ENCODE measurements at regions not wholly inside any gene's neighbourhood (a gene's known extent, or its start where the extent isn't known, plus 50 kb on each side); places are given as distances from the start of the nearest gene placed in this dataset.
A peak's percentile ranks its signal among the peaks of the same experiment; 100 is the strongest.

GRCh38 chr2:9739531-9739964, 103.7 kb upstream of the TAF1B start:
- peak; percentile 73 for DNase-seq

GRCh38 chr2:9740382-9741073, 102.7 kb upstream of the TAF1B start:
- DNase-seq, result no peak

DNA sequence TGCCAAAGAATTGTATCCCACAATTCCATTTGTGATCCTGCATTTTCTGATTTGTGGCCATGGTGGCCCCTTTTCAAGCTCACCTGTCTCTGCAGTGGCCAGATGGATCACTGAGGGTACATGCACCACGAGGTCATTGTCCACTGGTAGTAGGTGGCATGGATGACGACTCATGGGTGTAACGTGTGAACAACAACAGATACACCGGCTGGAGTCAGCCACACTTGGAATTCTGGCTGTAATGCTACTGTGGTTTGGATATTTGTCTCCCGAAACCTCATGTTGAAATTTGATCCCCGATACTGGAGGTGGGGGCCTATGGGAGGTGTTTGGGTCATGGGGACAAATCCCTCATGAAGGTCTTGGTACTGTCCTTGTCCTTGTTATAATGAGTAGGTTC, 102.2 kb upstream of the TAF1B start:
- no peak for DNase-seq

GRCh38 chr2:9742601-9743000, 100.7 kb upstream of the TAF1B start:
- DNase-seq, result no peak

DNA sequence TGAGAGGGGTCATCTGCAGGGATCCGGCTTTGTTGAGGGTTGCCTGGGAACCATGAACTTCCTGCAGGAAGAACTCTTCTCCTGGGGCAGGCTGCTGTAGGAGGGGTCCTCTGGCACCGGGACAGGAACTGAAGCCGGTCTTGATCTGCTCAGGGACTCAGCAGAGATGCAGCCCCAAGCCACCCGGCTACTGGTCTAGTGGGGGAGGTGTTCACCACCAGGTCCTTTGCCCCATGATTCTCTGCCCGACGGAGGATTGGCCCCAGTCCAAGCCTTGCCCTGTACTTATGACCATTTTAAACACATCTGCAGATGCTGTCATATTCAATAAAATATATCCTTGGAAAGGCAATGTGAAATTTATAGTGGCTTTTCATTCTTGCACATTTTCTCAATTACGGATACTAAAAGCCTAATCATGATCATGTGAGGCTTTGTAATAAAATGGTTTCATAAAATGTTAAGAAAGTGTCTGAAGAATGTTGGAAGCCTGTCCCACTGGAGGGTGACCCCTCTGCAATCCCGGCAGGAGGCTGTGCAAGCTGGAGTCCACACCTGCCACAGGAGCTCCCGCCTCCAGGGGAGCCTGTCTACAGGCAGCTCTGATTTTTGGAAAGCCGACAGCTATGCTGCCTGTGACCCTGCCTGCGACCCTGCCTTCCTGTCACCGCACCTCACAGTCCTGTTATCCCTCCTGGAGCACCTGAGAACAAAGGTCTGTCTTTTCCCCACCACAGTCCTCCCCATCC, 98.8 kb upstream of the TAF1B start:
- DNase-seq, result no peak

- DNase-seq, result no peak
Measured at GRCh38 chr2:9745153-9745899, 97.9 kb upstream of the TAF1B start.

- DNase-seq, result no peak
Measured at GRCh38 chr2:9747396-9747795, 95.9 kb upstream of the TAF1B start.

DNA sequence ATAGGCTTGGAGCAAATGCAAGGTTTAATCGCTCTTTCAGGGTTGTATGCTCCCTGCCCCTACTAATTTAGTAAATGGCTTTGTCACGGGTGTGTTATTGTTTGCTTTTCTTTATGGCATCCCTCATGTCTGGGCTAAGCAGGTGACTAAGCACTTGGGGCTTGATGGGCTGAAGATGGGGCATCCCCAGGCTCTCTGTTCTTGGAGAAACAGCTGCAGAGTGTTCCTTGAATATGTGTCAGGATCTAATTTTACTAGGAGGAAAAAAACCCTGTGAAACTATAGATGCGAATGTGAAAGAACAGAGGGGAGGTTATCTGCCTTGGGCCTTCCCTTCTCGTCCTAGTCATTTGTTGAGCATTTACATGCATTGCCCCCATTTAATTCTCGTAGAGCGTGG, 94.7 kb upstream of the TAF1B start:
- DNase-seq, result no peak

- DNase-seq, result no peak
Measured at GRCh38 chr2:9749546-9750223, 93.6 kb upstream of the TAF1B start.

GRCh38 chr2:9750224-9751215, 92.8 kb upstream of the TAF1B start:
- DNase-seq, result no peak

- no peak for DNase-seq
Measured at GRCh38 chr2:9751831-9752230, 91.4 kb upstream of the TAF1B start.

GRCh38 chr2:9752441-9753275, 90.6 kb upstream of the TAF1B start:
- no peak for DNase-seq

- DNase-seq, result no peak
Measured at GRCh38 chr2:9753276-9753600, 90.0 kb upstream of the TAF1B start.

GRCh38 chr2:9753665-9754531, 89.4 kb upstream of the TAF1B start:
- no peak for DNase-seq

DNA sequence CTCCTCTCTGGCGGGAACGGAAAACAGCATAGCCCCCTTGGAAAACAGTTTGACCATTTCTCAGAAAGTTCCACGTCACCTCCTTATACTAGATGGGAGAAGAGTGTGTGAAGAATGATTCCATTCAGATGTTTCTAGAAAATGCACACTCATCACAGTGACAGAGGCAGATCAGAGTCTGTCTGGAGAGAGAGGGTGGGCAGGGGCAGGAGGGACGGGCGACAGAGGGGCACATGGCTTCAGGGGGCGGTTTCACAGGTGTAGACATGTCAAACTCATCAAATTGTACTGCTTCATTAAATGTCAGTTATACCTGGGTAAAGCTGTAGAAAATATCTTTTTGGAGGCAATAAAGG, 88.8 kb upstream of the TAF1B start:
- no peak for DNase-seq

- no peak for DNase-seq
Measured at GRCh38 chr2:9755008-9755407, 88.3 kb upstream of the TAF1B start.

DNA sequence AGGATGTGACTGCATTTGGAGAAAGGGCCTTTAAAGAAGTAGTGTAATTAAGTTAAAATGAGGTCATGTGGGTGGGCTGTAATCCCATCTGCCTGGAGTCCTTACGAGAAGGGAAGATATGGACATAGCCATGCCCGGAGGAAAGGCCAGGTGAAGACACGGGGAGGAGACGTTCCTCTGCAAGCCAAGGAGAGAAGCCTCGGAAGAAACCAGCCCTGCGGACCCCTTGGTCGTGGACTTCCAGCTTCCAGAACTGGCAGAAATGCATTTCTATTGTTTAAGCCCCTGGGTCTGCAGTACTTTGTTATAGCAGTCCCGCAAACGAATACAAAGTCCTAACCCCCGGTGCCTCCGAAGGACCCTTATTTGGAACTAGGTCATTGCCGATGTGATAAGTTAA, 87.6 kb upstream of the TAF1B start:
- no peak for DNase-seq

- no peak for DNase-seq
Measured at GRCh38 chr2:9756692-9757250, 86.5 kb upstream of the TAF1B start.

GRCh38 chr2:9757501-9758264, 85.6 kb upstream of the TAF1B start:
- DNase-seq, result peak; percentile 77

Measured in right forelimb (tissue), 1 donor.